HG02885 (cell line): ENCODE measurements at regions not wholly inside any gene's neighbourhood (a gene's known extent, or its start where the extent isn't known, plus 50 kb on each side); places are given as distances from the start of the nearest gene placed in this dataset.
"Not testable (repeated sequence)": the region's sequence is repeated elsewhere in the genome, so short reads cannot be mapped to it uniquely, and the experiment has no call there.

Experiments
- ATAC-seq: cut with Tn5 transposase; IDR thresholded peaks from one replicate; pipeline ENCODE4 v1.9.1; 2021; ENCODE audit warnings: mild to moderate bottlenecking; ENCODE audit not compliant: unreplicated experiment, poor library complexity

- ATAC-seq = no peak
Observed at GRCh38 chr3:197375001-197375441, 76.6 kb upstream of the DLG1 start.

- no peak for ATAC-seq
Observed at GRCh38 chr3:197373096-197373495, 74.7 kb upstream of the DLG1 start.

- no peak for ATAC-seq
Observed at GRCh38 chr3:197372047-197372661, 73.7 kb upstream of the DLG1 start.

GRCh38 chr3:197371591-197372046 is 73.2 kb upstream of the DLG1 start:
- ATAC-seq = no peak

- no peak for ATAC-seq
Observed at GRCh38 chr3:197369545-197369944, 71.1 kb upstream of the DLG1 start.

- no peak for ATAC-seq
Observed at GRCh38 chr3:197368821-197369220, 70.4 kb upstream of the DLG1 start.

- no peak for ATAC-seq
Observed at GRCh38 chr3:197368330-197368729, 69.9 kb upstream of the DLG1 start.

- no peak for ATAC-seq
Observed at GRCh38 chr3:197367081-197367780, 68.8 kb upstream of the DLG1 start.

GRCh38 chr3:197366301-197367044 is 68.1 kb upstream of the DLG1 start:
- no peak for ATAC-seq

- ATAC-seq = no peak
Observed at GRCh38 chr3:197365586-197365985, 67.2 kb upstream of the DLG1 start.

- no peak for ATAC-seq
Observed at GRCh38 chr3:197364410-197365071, 66.1 kb upstream of the DLG1 start.

- no peak for ATAC-seq
Observed at GRCh38 chr3:197363553-197364409, 65.4 kb upstream of the DLG1 start.

- no peak for ATAC-seq
Observed at GRCh38 chr3:197362081-197362480, 63.7 kb upstream of the DLG1 start.

- not testable (repeated sequence) for ATAC-seq
Observed at GRCh38 chr3:197360095-197360494, 61.7 kb upstream of the DLG1 start.

GRCh38 chr3:197359476-197359875 is 61.1 kb upstream of the DLG1 start:
- ATAC-seq = not testable (repeated sequence)

GRCh38 chr3:197356741-197357140 is 58.3 kb upstream of the DLG1 start:
- ATAC-seq = no peak

GRCh38 chr3:197356275-197356674 is 57.9 kb upstream of the DLG1 start:
- ATAC-seq = no peak

- no peak for ATAC-seq
Observed at GRCh38 chr3:197355713-197356112, 57.3 kb upstream of the DLG1 start.

- ATAC-seq = no peak
Observed at GRCh38 chr3:197354568-197355001, 56.2 kb upstream of the DLG1 start.
